MM.1S (cell line): ENCODE measurements at regions not wholly inside any gene's neighbourhood (a gene's known extent, or its start where the extent isn't known, plus 50 kb on each side); places are given as distances from the start of the nearest gene placed in this dataset.

Experiments used
- DNase-seq: peaks from one replicate; pipeline ENCODE4 v3.0.0-alpha.2; 2015
- H2AFZ ChIP-seq: fragments of 300-600 bp; sonication (generic); 2 replicates; pipeline ENCODE4 v1.6.0; 2016; ENCODE audit warnings: antibody characterized with exemption, low read length
- H3F3A ChIP-seq: fragments of 300-600 bp; sonication (generic); 2 replicates; pipeline ENCODE4 v1.6.1; 2016; ENCODE audit warnings: mild to moderate bottlenecking, antibody characterized with exemption, low read length, moderate library complexity, mixed read lengths; ENCODE audit not compliant: insufficient read depth
- H3K27ac ChIP-seq: fragments of 300-600 bp; sonication (generic); 2 replicates; pipeline ENCODE4 v1.5.1; 2016; ENCODE audit warnings: mild to moderate bottlenecking, low read length
- H3K27me3 ChIP-seq: fragments of 300-600 bp; sonication (generic); replicated peaks from 2 replicates; pipeline ENCODE4 v1.6.0; 2016; ENCODE audit warnings: low read length; ENCODE audit not compliant: insufficient read depth
- H3K36me3 ChIP-seq: fragments of 300-600 bp; sonication (generic); replicated peaks from 2 replicates; pipeline ENCODE4 v1.6.1; 2016; ENCODE audit warnings: mild to moderate bottlenecking, low read length, mixed read lengths; ENCODE audit not compliant: insufficient read depth
- H3K4me1 ChIP-seq: fragments of 300-600 bp; sonication (generic); 2 replicates; pipeline ENCODE4 v1.6.1; 2016; ENCODE audit warnings: low read length, mixed read lengths
- H3K4me2 ChIP-seq: fragments of 300-600 bp; sonication (generic); 2 replicates; pipeline ENCODE4 v1.6.0; 2016; ENCODE audit warnings: low read depth, low read length
- H3K4me3 ChIP-seq: fragments of 300-600 bp; sonication (generic); 2 replicates; pipeline ENCODE4 v1.5.1; 2016; ENCODE audit warnings: low read length, mixed read lengths
- H3K79me2 ChIP-seq: fragments of 300-600 bp; sonication (generic); 2 replicates; pipeline ENCODE4 v1.6.1; 2016; ENCODE audit warnings: mixed run types, low read length, mixed read lengths
- H3K9ac ChIP-seq: fragments of 300-600 bp; sonication (generic); 2 replicates; pipeline ENCODE4 v1.6.1; 2016; ENCODE audit warnings: low read length, mixed read lengths
- H3K9me2 ChIP-seq: fragments of 300-600 bp; sonication (generic); replicated peaks from 2 replicates; pipeline ENCODE4 v1.6.1; 2016; ENCODE audit warnings: mild to moderate bottlenecking, low read length, mixed read lengths; ENCODE audit not compliant: insufficient read depth
- H3K9me3 ChIP-seq: fragments of 300-600 bp; sonication (generic); replicated peaks from 2 replicates; pipeline ENCODE4 v1.6.1; 2016; ENCODE audit warnings: mild to moderate bottlenecking, low read length, mixed read lengths; ENCODE audit not compliant: insufficient read depth
- H4K20me1 ChIP-seq: fragments of 300-600 bp; sonication (generic); 2 replicates; pipeline ENCODE4 v1.6.1; 2016; ENCODE audit warnings: mild to moderate bottlenecking, low read length, moderate library complexity, mixed read lengths; ENCODE audit not compliant: insufficient read depth
- CTCF ChIP-seq: fragments of 300-600 bp; sonication (generic); IDR thresholded peaks from 2 replicates; pipeline ENCODE4 v1.5.1; 2016; ENCODE audit warnings: antibody characterized with exemption, low read length, mixed read lengths
- EZH2 ChIP-seq: fragments of 300-600 bp; sonication (generic); optimal IDR thresholded peaks from 2 replicates; pipeline ENCODE3; 2017; ENCODE audit warnings: low read depth, mild to moderate bottlenecking, antibody characterized with exemption, low read length, mixed read lengths
- EZH2phosphoT487 ChIP-seq: fragments of 300-600 bp; sonication (generic); IDR thresholded peaks from 2 replicates; pipeline ENCODE4 v1.6.1; 2018; ENCODE audit warnings: antibody characterized with exemption, low read length

- H3F3A ChIP-seq = no peaks in the 10 kb centered on the region
- no peak overlapping the region for H3K4me2 ChIP-seq
- no peaks in the 10 kb centered on the region for H3K9me3 ChIP-seq
- H3K4me3 ChIP-seq = no peak overlapping the region
- no peaks in the 10 kb centered on the region for H3K79me2 ChIP-seq
- H3K9me2 ChIP-seq = no peaks in the 10 kb centered on the region
- H2AFZ ChIP-seq = no peak overlapping the region
- H3K4me1 ChIP-seq = no peaks in the 10 kb centered on the region
- no peaks in the 10 kb centered on the region for H3K36me3 ChIP-seq
- TF ChIP-seq EZH2phosphoT487 (no peak), CTCF (no peak), EZH2 (no peak)
- H3K27me3 ChIP-seq = no peaks in the 10 kb centered on the region
- no peak overlapping the region for H3K27ac ChIP-seq
- no peak for DNase-seq
- H4K20me1 ChIP-seq = no peaks in the 10 kb centered on the region
- H3K9ac ChIP-seq = no peak overlapping the region
Measured at GRCh38 chrX:1946974-1947373, 332.1 kb downstream of the ASMT start.
